ENCODE measurements at regions not wholly inside any gene's neighbourhood (a gene's known extent, or its start where the extent isn't known, plus 50 kb on each side); places are given as distances from the start of the nearest gene placed in this dataset.

DNA sequence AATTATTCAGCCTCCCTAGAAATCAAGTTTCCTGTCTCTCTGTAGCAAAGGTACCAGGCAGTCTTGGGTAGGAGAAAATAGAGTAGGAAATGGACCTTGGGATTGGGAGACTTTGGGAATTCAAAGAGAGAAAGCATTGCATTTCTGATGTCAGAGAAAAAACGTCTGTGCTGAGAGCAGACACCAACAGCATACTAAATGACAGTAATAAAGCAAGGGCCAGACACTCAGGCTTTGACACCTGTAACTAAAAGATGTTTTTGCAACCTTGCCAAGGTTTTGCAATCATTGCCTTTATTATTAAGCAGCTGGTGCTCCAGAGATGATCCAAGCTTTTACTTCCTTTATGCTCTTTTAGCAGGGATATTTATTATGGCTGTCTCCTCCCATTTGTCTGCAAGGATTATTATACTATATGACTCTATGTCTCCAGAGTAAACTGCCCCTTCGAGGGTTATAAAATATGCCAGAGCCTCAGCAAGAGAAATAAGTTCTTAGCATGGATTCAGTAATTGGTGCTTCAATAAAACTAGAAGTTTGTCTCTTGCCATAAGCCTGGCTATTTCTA, 85.2 kb upstream of the GRAMD1B start:
- TF ChIP-seq, protein P1, sequence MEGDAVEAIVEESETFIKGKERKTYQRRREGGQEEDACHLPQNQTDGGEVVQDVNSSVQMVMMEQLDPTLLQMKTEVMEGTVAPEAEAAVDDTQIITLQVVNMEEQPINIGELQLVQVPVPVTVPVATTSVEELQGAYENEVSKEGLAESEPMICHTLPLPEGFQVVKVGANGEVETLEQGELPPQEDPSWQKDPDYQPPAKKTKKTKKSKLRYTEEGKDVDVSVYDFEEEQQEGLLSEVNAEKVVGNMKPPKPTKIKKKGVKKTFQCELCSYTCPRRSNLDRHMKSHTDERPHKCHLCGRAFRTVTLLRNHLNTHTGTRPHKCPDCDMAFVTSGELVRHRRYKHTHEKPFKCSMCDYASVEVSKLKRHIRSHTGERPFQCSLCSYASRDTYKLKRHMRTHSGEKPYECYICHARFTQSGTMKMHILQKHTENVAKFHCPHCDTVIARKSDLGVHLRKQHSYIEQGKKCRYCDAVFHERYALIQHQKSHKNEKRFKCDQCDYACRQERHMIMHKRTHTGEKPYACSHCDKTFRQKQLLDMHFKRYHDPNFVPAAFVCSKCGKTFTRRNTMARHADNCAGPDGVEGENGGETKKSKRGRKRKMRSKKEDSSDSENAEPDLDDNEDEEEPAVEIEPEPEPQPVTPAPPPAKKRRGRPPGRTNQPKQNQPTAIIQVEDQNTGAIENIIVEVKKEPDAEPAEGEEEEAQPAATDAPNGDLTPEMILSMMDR (IDR thresholded peaks at IDR 0.05): no peak
- TF ChIP-seq POLR2A (IDR thresholded peaks at IDR 0.05): no peak
- TF ChIP-seq EP300 (IDR thresholded peaks at IDR 0.05): no peak

Measured in stomach (tissue), 4 donors.